ENCODE measurements at regions not wholly inside any gene's neighbourhood (a gene's known extent, or its start where the extent isn't known, plus 50 kb on each side); places are given as distances from the start of the nearest gene placed in this dataset.

GRCh38 chr6:93069856-93070255, 349.5 kb downstream of the EPHA7 start:
- no peak overlapping the region for H3K4me3 ChIP-seq (ENCODE audit: control insufficient read depth in 2 of 3, extremely low read depth in 1 of 3, insufficient read depth in 2 of 3, low read depth in 1 of 3, low read length in 3 of 3)
- TF ChIP-seq CTCF (optimal IDR thresholded peaks at IDR 0.05 in 1 of 3, IDR thresholded peaks at IDR 0.05 in 1 of 3, conservative IDR thresholded peaks at IDR 0.05 in 1 of 3; ENCODE audit: extremely low read depth in 1 of 3, insufficient read depth in 2 of 3, low read length in 3 of 3): no peak
- TF ChIP-seq EZH2 (IDR thresholded peaks at IDR 0.05; ENCODE audit: low read length): no peak
- FAIRE-seq (no peak), DNase-seq (ENCODE audit: low read depth, low spot score) (no peak)
- H4K20me1 ChIP-seq (ENCODE audit: control insufficient read depth, extremely low read depth, insufficient read depth, low read length): no peaks in the 10 kb centered on the region
- H2AFZ ChIP-seq (ENCODE audit: control insufficient read depth, low read length): no peak overlapping the region
- no peaks in the 10 kb centered on the region for H3K36me3 ChIP-seq (ENCODE audit: control insufficient read depth in 2 of 2, extremely low read depth in 1 of 2, insufficient read depth in 2 of 2, low read length in 2 of 2)
- no peaks in the 10 kb centered on the region for H3K27me3 ChIP-seq (ENCODE audit: control insufficient read depth, extremely low read depth, insufficient read depth, low read length)
- H3K4me1 ChIP-seq (ENCODE audit: control insufficient read depth, extremely low read depth, insufficient read depth, low read length): no peaks in the 10 kb centered on the region
- no peak overlapping the region for H3K9ac ChIP-seq (ENCODE audit: control insufficient read depth, extremely low read depth, insufficient read depth, low read length)
- H3K27ac ChIP-seq (ENCODE audit: control insufficient read depth, insufficient read depth, low read length): no peak overlapping the region
- no peak overlapping the region for H3K4me2 ChIP-seq (ENCODE audit: control insufficient read depth, extremely low read depth, insufficient read depth, low read depth, low read length)
- no peaks in the 10 kb centered on the region for H3K9me1 ChIP-seq (ENCODE audit: control insufficient read depth, extremely low read depth, insufficient read depth, low read length)
- dilution Hi-C loops (cut with MboI; ENCODE audit: extremely low pct_ligation_motif_present, low sequenced_read_pairs): no loop called here
- no peaks in the 10 kb centered on the region for H3K79me2 ChIP-seq (ENCODE audit: control insufficient read depth, insufficient read depth, low read length)
- no peaks in the 10 kb centered on the region for H3K9me3 ChIP-seq (ENCODE audit: control insufficient read depth, low read depth, low read length)

- dilution Hi-C loops (cut with MboI; ENCODE audit: extremely low pct_ligation_motif_present, low sequenced_read_pairs): no loop called here
- FAIRE-seq: no peak
- no peaks in the 10 kb centered on the region for H3K9me1 ChIP-seq (ENCODE audit: control insufficient read depth, extremely low read depth, insufficient read depth, low read length)
- H3K79me2 ChIP-seq (ENCODE audit: control insufficient read depth, insufficient read depth, low read length): no peaks in the 10 kb centered on the region
- H3K36me3 ChIP-seq (ENCODE audit: control insufficient read depth in 2 of 2, extremely low read depth in 1 of 2, insufficient read depth in 2 of 2, low read length in 2 of 2): no peaks in the 10 kb centered on the region
- H3K4me1 ChIP-seq (ENCODE audit: control insufficient read depth, extremely low read depth, insufficient read depth, low read length): no peaks in the 10 kb centered on the region
- H3K27me3 ChIP-seq (ENCODE audit: control insufficient read depth, extremely low read depth, insufficient read depth, low read length): no peaks in the 10 kb centered on the region
- H2AFZ ChIP-seq (ENCODE audit: control insufficient read depth, low read length): no peak overlapping the region
- no peaks in the 10 kb centered on the region for H3K9me3 ChIP-seq (ENCODE audit: control insufficient read depth, low read depth, low read length)
- no peaks in the 10 kb centered on the region for H4K20me1 ChIP-seq (ENCODE audit: control insufficient read depth, extremely low read depth, insufficient read depth, low read length)
- TF ChIP-seq CTCF (optimal IDR thresholded peaks at IDR 0.05 in 1 of 3, IDR thresholded peaks at IDR 0.05 in 1 of 3, conservative IDR thresholded peaks at IDR 0.05 in 1 of 3; ENCODE audit: extremely low read depth in 1 of 3, insufficient read depth in 2 of 3, low read length in 3 of 3) (no peak), EZH2 (IDR thresholded peaks at IDR 0.05; ENCODE audit: low read length) (no peak)
- DNase-seq (ENCODE audit: low read depth, low spot score): no peak
- no peak overlapping the region for H3K4me2 ChIP-seq (ENCODE audit: control insufficient read depth, extremely low read depth, insufficient read depth, low read depth, low read length)
- no peak overlapping the region for H3K4me3 ChIP-seq (ENCODE audit: control insufficient read depth in 2 of 3, extremely low read depth in 1 of 3, insufficient read depth in 2 of 3, low read depth in 1 of 3, low read length in 3 of 3)
- H3K27ac ChIP-seq (ENCODE audit: control insufficient read depth, insufficient read depth, low read length): no peak overlapping the region
- no peak overlapping the region for H3K9ac ChIP-seq (ENCODE audit: control insufficient read depth, extremely low read depth, insufficient read depth, low read length)
Observed at GRCh38 chr6:93059911-93060310, 359.4 kb downstream of the EPHA7 start.

Measured in keratinocyte (primary cell).